SK-N-SH (cell line): ENCODE measurements at regions not wholly inside any gene's neighbourhood (a gene's known extent, or its start where the extent isn't known, plus 50 kb on each side); places are given as distances from the start of the nearest gene placed in this dataset.

Experiments
- CTCF ChIA-PET: fragments of 300-600, 350-600 bp; formaldehyde crosslinking; extraction: SDS; loops from one replicate; lab custom pipeline; 2021; lab: Yijun Ruan, JAX
- POLR2A ChIA-PET: fragments of 350-600 bp; sonication (Branson Sonifier 250); formaldehyde crosslinking; extraction: SDS; loops from one replicate; lab custom pipeline; 2020; ENCODE audit warnings: antibody characterized with exemption, inconsistent platforms; lab: Yijun Ruan, JAX
- DNase-seq: peaks from one replicate; pipeline ENCODE4 v3.0.0; 2012
- H2AFZ ChIP-seq: fragments of 200-600 bp; sonication (generic); 2 replicates; pipeline ENCODE4 v1.8.1; 2016; ENCODE audit warnings: antibody characterized with exemption, mild to moderate bottlenecking, low read depth
- H3F3A ChIP-seq: fragments of 200-600 bp; sonication (generic); replicated peaks from 2 replicates; pipeline ENCODE3; 2016; ENCODE audit warnings: antibody characterized with exemption, mild to moderate bottlenecking; ENCODE audit not compliant: insufficient read depth
- H3K27ac ChIP-seq, 2 experiments: fragments of 200-500 bp in 1 of 2; fragments of 200-600 bp in 1 of 2; sonication (Bioruptor generic) in 1 of 2; sonication (generic), shearing (Covaris generic) in 1 of 2; 2 replicates each; pipeline versions ENCODE4 v1.5.1 to v1.6.1; 2014 to 2016; ENCODE audit warnings: low read depth in 2 of 2, inconsistent platforms in 1 of 2, low read length in 1 of 2, mild to moderate bottlenecking in 1 of 2, mixed read lengths in 1 of 2
- H3K27me3 ChIP-seq: fragments of 200-600 bp; sonication (generic), shearing (Covaris generic); 2 replicates; pipeline ENCODE4 v1.6.1; 2016; ENCODE audit warnings: mixed run types; ENCODE audit not compliant: insufficient read depth
- H3K36me3 ChIP-seq, 2 experiments: fragments of 200-500 bp in 1 of 2; fragments of 200-600 bp in 1 of 2; sonication (Bioruptor generic) in 1 of 2; sonication (generic) in 1 of 2; replicated peaks in 1 of 2; 2 replicates each; pipeline versions ENCODE3 to v1.5.1; 2014 to 2016; ENCODE audit warnings: low read length in 1 of 2, mild to moderate bottlenecking in 1 of 2; ENCODE audit not compliant: insufficient read depth in 2 of 2, control insufficient read depth in 1 of 2
- H3K4me1 ChIP-seq, 2 experiments: fragments of 200-500 bp in 1 of 2; fragments of 200-600 bp in 1 of 2; sonication (Bioruptor generic) in 1 of 2; sonication (generic), shearing (Covaris generic) in 1 of 2; 2 replicates each; pipeline versions ENCODE4 v1.5.1 to v1.6.1; 2014 to 2016; ENCODE audit warnings: low read depth in 1 of 2, low read length in 1 of 2, mixed run types in 1 of 2; ENCODE audit not compliant: insufficient read depth in 2 of 2, control insufficient read depth in 1 of 2
- H3K4me2 ChIP-seq: fragments of 200-600 bp; sonication (generic), shearing (Covaris generic); 2 replicates; pipeline ENCODE4 v1.6.1; 2017; ENCODE audit warnings: mixed run types
- H3K4me3 ChIP-seq, 2 experiments: fragments of 200-500 bp in 1 of 2; fragments of 200-600 bp in 1 of 2; sonication (Bioruptor generic) in 1 of 2; sonication (generic), shearing (Covaris generic) in 1 of 2; 2 replicates each; pipeline versions ENCODE4 v1.5.1 to v1.8.1; 2014 to 2016; ENCODE audit warnings: low read depth in 2 of 2, inconsistent platforms in 1 of 2, low read length in 1 of 2, mild to moderate bottlenecking in 1 of 2, mixed read lengths in 1 of 2, moderate library complexity in 1 of 2
- H3K79me2 ChIP-seq: fragments of 200-600 bp; sonication (generic); 2 replicates; pipeline ENCODE4 v1.8.1; 2017; ENCODE audit warnings: mild to moderate bottlenecking; ENCODE audit not compliant: insufficient read depth
- H3K9ac ChIP-seq: fragments of 200-600 bp; sonication (generic); 2 replicates; pipeline ENCODE4 v1.6.1; 2017; ENCODE audit warnings: mixed run types
- H3K9me2 ChIP-seq: fragments of 200-600 bp; sonication (generic); 2 replicates; pipeline ENCODE4 v1.6.1; 2017; ENCODE audit warnings: mixed run types
- H3K9me3 ChIP-seq: fragments of 200-600 bp; sonication (generic); 2 replicates; pipeline ENCODE4 v1.6.1; 2017; ENCODE audit warnings: mixed run types, mild to moderate bottlenecking, moderate library complexity
- H4K20me1 ChIP-seq: fragments of 200-600 bp; sonication (generic); 2 replicates; pipeline ENCODE4 v1.6.1; 2017; ENCODE audit warnings: mild to moderate bottlenecking, mixed run types; ENCODE audit not compliant: insufficient read depth
- CHD2 ChIP-seq: fragments of 150-350 bp; IDR thresholded peaks from 2 replicates; pipeline ENCODE4 v1.6.1; 2018; ENCODE audit warnings: low read length; ENCODE audit not compliant: partially characterized antibody
- EZH2phosphoT487 ChIP-seq: fragments of 200-600 bp; sonication (generic); IDR thresholded peaks from 2 replicates; pipeline ENCODE4 v1.6.1; 2017; ENCODE audit warnings: low read depth, mixed run types, mild to moderate bottlenecking, antibody characterized with exemption, moderate library complexity, borderline replicate concordance
- GABPA ChIP-seq: IDR thresholded peaks from 2 replicates; pipeline ENCODE4 v1.4.0; 2012; ENCODE audit warnings: low read depth, mild to moderate bottlenecking
- JUND ChIP-seq: IDR thresholded peaks from 2 replicates; pipeline ENCODE4 v1.4.0; 2012
- NRF1 ChIP-seq: IDR thresholded peaks from 2 replicates; pipeline ENCODE4 v1.6.1; 2012; ENCODE audit warnings: low read depth, mild to moderate bottlenecking, low read length
- RCOR1 ChIP-seq: fragments of 150-350 bp; IDR thresholded peaks from 2 replicates; pipeline ENCODE4 v1.6.1; 2017; ENCODE audit warnings: antibody characterized with exemption, low read length
- REST ChIP-seq: IDR thresholded peaks from 2 replicates; pipeline ENCODE4 v1.6.1; 2012; ENCODE audit warnings: mild to moderate bottlenecking, low read depth, low read length, moderate library complexity
- USF1 ChIP-seq: IDR thresholded peaks from 2 replicates; pipeline ENCODE4 v1.4.0; 2012; ENCODE audit warnings: low read depth, borderline replicate concordance
- USF2 ChIP-seq: fragments of 150-350 bp; IDR thresholded peaks from 2 replicates; pipeline ENCODE4 v1.6.1; 2017; ENCODE audit warnings: antibody characterized with exemption, low read length, low read depth, borderline replicate concordance
- ZBTB33 ChIP-seq: IDR thresholded peaks from 2 replicates; pipeline ENCODE4 v1.4.0; 2012; ENCODE audit warnings: low read depth, borderline replicate concordance
- WGBS: methylation state at CpG from one replicate; pipeline ENCODE4 v1.1.6; 2017; ENCODE audit warnings: low lambda C conversion rate; 5-methylcytosine and 5-hydroxymethylcytosine counted together

GRCh38 chr17:77509089-77509488 is 368.3 kb downstream of the SEC14L1 start:
- H2AFZ ChIP-seq: no peak overlapping the region
- H3K4me3 ChIP-seq: no peak overlapping the region
- no peaks in the 10 kb centered on the region for H3K27me3 ChIP-seq
- ChIA-PET POLR2A (no interaction called here), CTCF (interaction anchor here (1.1 to 21.9 kb wide), 3 partner anchors 19 to 505 kb away, joined by 5 to 566 read pairs (median 5); no protein-coding TSS in a partner anchor)
- DNase-seq: no peak
- no peaks in the 10 kb centered on the region for H3K36me3 ChIP-seq
- H4K20me1 ChIP-seq: no peaks in the 10 kb centered on the region
- H3K79me2 ChIP-seq: no peaks in the 10 kb centered on the region
- TF ChIP-seq USF2 (no peak), CHD2 (no peak), EZH2phosphoT487 (no peak), NRF1 (no peak), ZBTB33 (no peak), GABPA (no peak), JUND (no peak), USF1 (no peak)
- peaks cover 0 to 4% of the 10 kb centered on the region in 2 experiments; a peak in 1 of 4 replicates for H3K4me1 ChIP-seq
- peaks cover 11% of the 10 kb centered on the region; the same call in 1 of the 2 replicates for H3K9me3 ChIP-seq
- H3K9me2 ChIP-seq: no peaks in the 10 kb centered on the region
- H3K27ac ChIP-seq: no peak overlapping the region
- H3F3A ChIP-seq: no peaks in the 10 kb centered on the region
- WGBS: 90% methylated on average over 2 of the region's 2 CpGs
- no peak overlapping the region for H3K9ac ChIP-seq
- H3K4me2 ChIP-seq: no peak overlapping the region

GRCh38 chr17:77509599-77509998 is 368.8 kb downstream of the SEC14L1 start:
- Histone ChIP-seq H3K4me3 (no peak overlapping the region), H3K27ac (no peak overlapping the region), H3K4me2 (no peak overlapping the region), H3K36me3 (no peaks in the 10 kb centered on the region), H3K9ac (no peak overlapping the region), H3K27me3 (no peaks in the 10 kb centered on the region), H3K79me2 (no peaks in the 10 kb centered on the region), H3F3A (no peaks in the 10 kb centered on the region), H3K9me3 (peaks cover 12% of the 10 kb centered on the region; the same call in 1 of the 2 replicates), H2AFZ (no peak overlapping the region), H3K9me2 (no peaks in the 10 kb centered on the region), H4K20me1 (no peaks in the 10 kb centered on the region), H3K4me1 (no peaks in the 10 kb centered on the region; a peak in 1 of 4 replicates)
- no peak for TF ChIP-seq USF2
- TF ChIP-seq REST: no peak
- TF ChIP-seq RCOR1: no peak
- CTCF ChIA-PET: no interaction called here
- POLR2A ChIA-PET: no interaction called here
- WGBS: 68% methylated on average over 2 of the region's 2 CpGs
- no peak for DNase-seq
